Suppressor macrophage (primary cell): ENCODE measurements at regions not wholly inside any gene's neighbourhood (a gene's known extent, or its start where the extent isn't known, plus 50 kb on each side); places are given as distances from the start of the nearest gene placed in this dataset.

ENCODE experiments used
- DNase-seq, 4 experiments: peaks; one replicate each; pipeline ENCODE4 v3.0.0-alpha.2; 2020 to 2022

GRCh38 chr4:1462009-1462767, 55.9 kb upstream of the NKX1-1 start:
- no peak for DNase-seq

GRCh38 chr4:1460967-1461868, 55.0 kb upstream of the NKX1-1 start:
- DNase-seq = no peak

- DNase-seq = no peak
Observed at GRCh38 chr4:1459722-1460511, 53.7 kb upstream of the NKX1-1 start.

GRCh38 chr4:1459081-1459721, 53.0 kb upstream of the NKX1-1 start:
- DNase-seq = no peak

GRCh38 chr4:1458581-1458980, 52.3 kb upstream of the NKX1-1 start:
- no peak for DNase-seq
